PFSK-1 (cell line): ENCODE measurements at regions not wholly inside any gene's neighbourhood (a gene's known extent, or its start where the extent isn't known, plus 50 kb on each side); places are given as distances from the start of the nearest gene placed in this dataset.

Experiments
- FOXP2 ChIP-seq: optimal IDR thresholded peaks from 2 replicates; pipeline ENCODE3; 2011; ENCODE audit warnings: borderline replicate concordance, control low read depth, inconsistent platforms; ENCODE audit not compliant: insufficient read depth; ENCODE audit errors: extremely low read length, extremely low read depth
- POLR2AphosphoS5 ChIP-seq: IDR thresholded peaks from 2 replicates; pipeline ENCODE4 v1.6.1; 2012; ENCODE audit warnings: low read depth, mild to moderate bottlenecking, control low read depth, low read length, moderate library complexity
- REST ChIP-seq, 2 experiments: IDR thresholded peaks; 2 replicates each; pipeline versions ENCODE4 v1.6.1 to v1.8.0; 2011 to 2012; ENCODE audit warnings: low read depth in 2 of 2, low read length in 2 of 2, control low read depth in 1 of 2, inconsistent platforms in 1 of 2, mild to moderate bottlenecking in 1 of 2, moderate library complexity in 1 of 2; ENCODE audit not compliant: insufficient read depth in 1 of 2
- SIN3A ChIP-seq: IDR thresholded peaks from 2 replicates; pipeline ENCODE4 v1.6.1; 2012; ENCODE audit warnings: mild to moderate bottlenecking, low read length, moderate library complexity, borderline replicate concordance; ENCODE audit not compliant: insufficient read depth
- TAF1 ChIP-seq: IDR thresholded peaks from 2 replicates; pipeline ENCODE4 v1.6.1; 2012; ENCODE audit warnings: low read length, control low read depth, borderline replicate concordance; ENCODE audit not compliant: insufficient read depth

GRCh38 chr22:44425694-44426045 is 72.4 kb downstream of the RTL6 start:
- TF ChIP-seq REST (IDR thresholded peaks at IDR 0.05; ENCODE audit: insufficient read depth in 1 of 2, low read depth in 2 of 2, low read length in 2 of 2) = no peak
- TF ChIP-seq SIN3A = no peak
- TF ChIP-seq POLR2AphosphoS5 = no peak
- no peak for TF ChIP-seq TAF1
- TF ChIP-seq FOXP2 = no peak

- TF ChIP-seq REST (IDR thresholded peaks at IDR 0.05; ENCODE audit: insufficient read depth in 1 of 2, low read depth in 2 of 2, low read length in 2 of 2) = no peak
Measured at GRCh38 chr22:44424867-44425693, 73.0 kb downstream of the RTL6 start.

GRCh38 chr22:44424359-44424682 is 73.7 kb downstream of the RTL6 start:
- TF ChIP-seq SIN3A = no peak
- no peak for TF ChIP-seq FOXP2
- no peak for TF ChIP-seq TAF1

- TF ChIP-seq SIN3A = no peak
- no peak for TF ChIP-seq REST (IDR thresholded peaks at IDR 0.05; ENCODE audit: insufficient read depth in 1 of 2, low read depth in 2 of 2, low read length in 2 of 2)
- TF ChIP-seq TAF1 = no peak
- no peak for TF ChIP-seq FOXP2
- no peak for TF ChIP-seq POLR2AphosphoS5
Measured at GRCh38 chr22:44423556-44424358, 74.3 kb downstream of the RTL6 start.

- TF ChIP-seq TAF1 (no peak), REST (IDR thresholded peaks at IDR 0.05; ENCODE audit: insufficient read depth in 1 of 2, low read depth in 2 of 2, low read length in 2 of 2) (no peak), FOXP2 (no peak), POLR2AphosphoS5 (no peak)
Measured at GRCh38 chr22:44422746-44423380, 75.2 kb downstream of the RTL6 start.
